ENCODE measurements at regions not wholly inside any gene's neighbourhood (a gene's known extent, or its start where the extent isn't known, plus 50 kb on each side); places are given as distances from the start of the nearest gene placed in this dataset.
"Not testable (repeated sequence)": the region's sequence is repeated elsewhere in the genome, so short reads cannot be mapped to it uniquely, and the experiment has no call there.

GRCh38 chr1:74869702-74870101, 136.8 kb downstream of the TYW3 start:
- H3K9me3 Mint-ChIP-seq = peaks cover 5 to 65% (median 17%) of the 10 kb centered on the region in 11 donors
- H3K4me3 ChIP-seq (ENCODE audit: low read length) = no peak overlapping the region
- H3K27ac Mint-ChIP-seq = no peak overlapping the region

DNA sequence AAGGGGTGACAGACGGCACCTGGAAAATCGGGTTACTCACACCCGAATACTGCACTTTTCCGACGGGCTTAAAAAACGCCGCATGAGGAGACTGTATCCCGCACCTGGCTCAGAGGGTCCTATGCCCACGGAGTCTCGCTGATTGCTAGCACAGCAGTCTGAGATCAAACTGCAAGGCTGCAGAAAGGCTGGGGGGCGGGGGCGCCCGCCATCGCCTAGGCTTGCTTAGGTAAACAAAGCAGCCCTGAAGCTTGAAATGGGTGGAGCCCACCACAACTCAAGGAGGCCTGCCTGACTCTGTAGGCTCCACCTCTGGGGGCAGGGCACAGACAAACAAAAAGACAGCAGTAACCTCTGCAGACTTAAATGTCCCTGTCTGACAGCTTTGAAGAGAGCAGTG, 144.4 kb downstream of the TYW3 start:
- H3K4me1 ChIP-seq (ENCODE audit: control insufficient read depth in 2 of 2, insufficient read depth in 2 of 2, low read length in 2 of 2); H3K27ac Mint-ChIP-seq; H3K36me3 ChIP-seq (ENCODE audit: control insufficient read depth in 2 of 3, insufficient read depth in 3 of 3, low read length in 3 of 3); H3K36me3 Mint-ChIP-seq; H3K9me3 ChIP-seq (ENCODE audit: control insufficient read depth in 2 of 3, low read length in 3 of 3); H3K27ac ChIP-seq (ENCODE audit: low read depth, low read length); H3K27me3 ChIP-seq (ENCODE audit: control insufficient read depth in 2 of 2, insufficient read depth in 2 of 2, low read length in 2 of 2); POLR2A ChIA-PET; DNase-seq; ATAC-seq; H3K4me3 Mint-ChIP-seq; H3K27me3 Mint-ChIP-seq; H3K4me1 Mint-ChIP-seq; CTCF ChIA-PET; H3K4me3 ChIP-seq (ENCODE audit: low read length); intact Hi-C loops (cut with micrococcal nuclease): not testable (repeated sequence)
- H3K9me3 Mint-ChIP-seq = peaks cover 0 to 22% (median 7%) of the 10 kb centered on the region in 11 donors

More at GRCh38 chr1:74869702-74870101, 136.8 kb downstream of the TYW3 start:
- intact Hi-C loops (cut with micrococcal nuclease) = no loop called here
- H3K4me1 Mint-ChIP-seq = no peaks in the 10 kb centered on the region
- Histone ChIP-seq H3K27me3 (ENCODE audit: control insufficient read depth in 2 of 2, insufficient read depth in 2 of 2, low read length in 2 of 2) (no peaks in the 10 kb centered on the region), H3K9me3 (ENCODE audit: control insufficient read depth in 2 of 3, low read length in 3 of 3) (peaks cover 0 to 11% (median 0%) of the 10 kb centered on the region in 3 experiments), H3K36me3 (ENCODE audit: control insufficient read depth in 2 of 3, insufficient read depth in 3 of 3, low read length in 3 of 3) (no peaks in the 10 kb centered on the region), H3K4me1 (ENCODE audit: control insufficient read depth in 2 of 2, insufficient read depth in 2 of 2, low read length in 2 of 2) (no peaks in the 10 kb centered on the region), H3K27ac (ENCODE audit: low read depth, low read length) (no peak overlapping the region)
- DNase-seq (no peak), ATAC-seq (no peak)
- H3K36me3 Mint-ChIP-seq = peaks cover 0 to 6% (median 0%) of the 10 kb centered on the region in 5 donors
- CTCF ChIA-PET = no interaction called here
- POLR2A ChIA-PET = no interaction called here
- H3K27me3 Mint-ChIP-seq = peaks cover 0 to 5% (median 0%) of the 10 kb centered on the region in 5 donors
- no peak overlapping the region for H3K4me3 Mint-ChIP-seq

- no peaks in the 10 kb centered on the region for H3K4me1 Mint-ChIP-seq
- DNase-seq = no peak
- CTCF ChIA-PET = no interaction called here
Measured at GRCh38 chr1:74895411-74895810, 162.5 kb downstream of the TYW3 start.

GRCh38 chr1:74908131-74908530, 175.2 kb downstream of the TYW3 start:
- peaks cover 0 to 7% (median 5%) of the 10 kb centered on the region in 11 donors for H3K9me3 Mint-ChIP-seq

More at GRCh38 chr1:74895411-74895810, 162.5 kb downstream of the TYW3 start:
- no peak overlapping the region for H3K4me3 Mint-ChIP-seq
- peaks cover 0 to 11% (median 0%) of the 10 kb centered on the region in 5 donors for H3K36me3 Mint-ChIP-seq
- Histone ChIP-seq H3K36me3 (ENCODE audit: control insufficient read depth in 2 of 3, insufficient read depth in 3 of 3, low read length in 3 of 3) (no peaks in the 10 kb centered on the region), H3K27ac (ENCODE audit: low read depth, low read length) (no peak overlapping the region), H3K4me1 (ENCODE audit: control insufficient read depth in 2 of 2, insufficient read depth in 2 of 2, low read length in 2 of 2) (no peaks in the 10 kb centered on the region), H3K27me3 (ENCODE audit: control insufficient read depth in 2 of 2, insufficient read depth in 2 of 2, low read length in 2 of 2) (no peaks in the 10 kb centered on the region), H3K9me3 (ENCODE audit: control insufficient read depth in 2 of 3, low read length in 3 of 3) (no peaks in the 10 kb centered on the region), H3K4me3 (ENCODE audit: low read length) (no peak overlapping the region)
- no peak for ATAC-seq
- no peak overlapping the region for H3K27ac Mint-ChIP-seq
- peaks cover 0 to 1% (median 0%) of the 10 kb centered on the region in 5 donors for H3K27me3 Mint-ChIP-seq
- intact Hi-C loops (cut with micrococcal nuclease) = no loop called here
- POLR2A ChIA-PET = no interaction called here
- H3K9me3 Mint-ChIP-seq = peaks cover 0 to 17% (median 7%) of the 10 kb centered on the region in 11 donors

GRCh38 chr1:74908797-74909196, 175.8 kb downstream of the TYW3 start:
- Mint-ChIP-seq H3K27ac (no peak overlapping the region), H3K36me3 (peaks cover 0 to 4% (median 0%) of the 10 kb centered on the region in 5 donors), H3K4me1 (no peaks in the 10 kb centered on the region), H3K4me3 (no peak overlapping the region), H3K9me3 (peaks cover 0 to 7% (median 5%) of the 10 kb centered on the region in 11 donors), H3K27me3 (no peaks in the 10 kb centered on the region)
- no peak overlapping the region for H3K27ac ChIP-seq (ENCODE audit: low read depth, low read length)
- ChIA-PET POLR2A (no interaction called here), CTCF (no interaction called here)
- no peaks in the 10 kb centered on the region for H3K4me1 ChIP-seq (ENCODE audit: control insufficient read depth in 2 of 2, insufficient read depth in 2 of 2, low read length in 2 of 2)
- H3K9me3 ChIP-seq (ENCODE audit: control insufficient read depth in 2 of 3, low read length in 3 of 3) = no peaks in the 10 kb centered on the region
- H3K36me3 ChIP-seq (ENCODE audit: control insufficient read depth in 2 of 3, insufficient read depth in 3 of 3, low read length in 3 of 3) = no peaks in the 10 kb centered on the region
- no peaks in the 10 kb centered on the region for H3K27me3 ChIP-seq (ENCODE audit: control insufficient read depth in 2 of 2, insufficient read depth in 2 of 2, low read length in 2 of 2)
- ATAC-seq (no peak), DNase-seq (no peak)
- H3K4me3 ChIP-seq (ENCODE audit: low read length) = no peak overlapping the region
- intact Hi-C loops (cut with micrococcal nuclease) = no loop called here

More at GRCh38 chr1:74908131-74908530, 175.2 kb downstream of the TYW3 start:
- H3K36me3 Mint-ChIP-seq = peaks cover 0 to 4% (median 0%) of the 10 kb centered on the region in 5 donors
- no peaks in the 10 kb centered on the region for H3K9me3 ChIP-seq (ENCODE audit: control insufficient read depth in 2 of 3, low read length in 3 of 3)
- no peak overlapping the region for H3K4me3 ChIP-seq (ENCODE audit: low read length)
- no peaks in the 10 kb centered on the region for H3K27me3 Mint-ChIP-seq
- no peak overlapping the region for H3K27ac Mint-ChIP-seq
- no peaks in the 10 kb centered on the region for H3K4me1 Mint-ChIP-seq
- H3K4me3 Mint-ChIP-seq = no peak overlapping the region
- H3K27ac ChIP-seq (ENCODE audit: low read depth, low read length) = no peak overlapping the region
- ATAC-seq (no peak), DNase-seq (no peak)
- no peaks in the 10 kb centered on the region for H3K4me1 ChIP-seq (ENCODE audit: control insufficient read depth in 2 of 2, insufficient read depth in 2 of 2, low read length in 2 of 2)
- H3K36me3 ChIP-seq (ENCODE audit: control insufficient read depth in 2 of 3, insufficient read depth in 3 of 3, low read length in 3 of 3) = no peaks in the 10 kb centered on the region
- H3K27me3 ChIP-seq (ENCODE audit: control insufficient read depth in 2 of 2, insufficient read depth in 2 of 2, low read length in 2 of 2) = no peaks in the 10 kb centered on the region
- ChIA-PET CTCF (no interaction called here), POLR2A (no interaction called here)
- intact Hi-C loops (cut with micrococcal nuclease) = no loop called here

GRCh38 chr1:74913978-74914377, 181.0 kb downstream of the TYW3 start:
- Mint-ChIP-seq H3K4me3 (no peak overlapping the region), H3K27ac (no peak overlapping the region), H3K27me3 (no peaks in the 10 kb centered on the region), H3K4me1 (no peaks in the 10 kb centered on the region), H3K9me3 (peaks cover 8 to 34% (median 27%) of the 10 kb centered on the region in 11 donors), H3K36me3 (peaks cover 0 to 4% (median 0%) of the 10 kb centered on the region in 5 donors)
- ATAC-seq = no peak
- Histone ChIP-seq H3K36me3 (ENCODE audit: control insufficient read depth in 2 of 3, insufficient read depth in 3 of 3, low read length in 3 of 3) (no peaks in the 10 kb centered on the region), H3K4me3 (ENCODE audit: low read length) (no peak overlapping the region), H3K27me3 (ENCODE audit: control insufficient read depth in 2 of 2, insufficient read depth in 2 of 2, low read length in 2 of 2) (no peaks in the 10 kb centered on the region), H3K9me3 (ENCODE audit: control insufficient read depth in 2 of 3, low read length in 3 of 3) (no peaks in the 10 kb centered on the region), H3K27ac (ENCODE audit: low read depth, low read length) (no peak overlapping the region), H3K4me1 (ENCODE audit: control insufficient read depth in 2 of 2, insufficient read depth in 2 of 2, low read length in 2 of 2) (no peaks in the 10 kb centered on the region)
- intact Hi-C loops (cut with micrococcal nuclease) = no loop called here
- DNase-seq = no peak
- ChIA-PET CTCF (no interaction called here), POLR2A (no interaction called here)

GRCh38 chr1:74933500-74933899, 200.5 kb downstream of the TYW3 start:
- Histone ChIP-seq H3K4me3 (ENCODE audit: low read length) (no peak overlapping the region), H3K36me3 (ENCODE audit: control insufficient read depth in 2 of 3, insufficient read depth in 3 of 3, low read length in 3 of 3) (no peaks in the 10 kb centered on the region), H3K9me3 (ENCODE audit: control insufficient read depth in 2 of 3, low read length in 3 of 3) (peaks cover 0 to 3% (median 0%) of the 10 kb centered on the region in 3 experiments), H3K27ac (ENCODE audit: low read depth, low read length) (no peak overlapping the region), H3K4me1 (ENCODE audit: control insufficient read depth in 2 of 2, insufficient read depth in 2 of 2, low read length in 2 of 2) (no peaks in the 10 kb centered on the region), H3K27me3 (ENCODE audit: control insufficient read depth in 2 of 2, insufficient read depth in 2 of 2, low read length in 2 of 2) (no peaks in the 10 kb centered on the region)
- DNase-seq = no peak
- intact Hi-C loops (cut with micrococcal nuclease) = no loop called here
- Mint-ChIP-seq H3K27ac (no peak overlapping the region), H3K4me1 (no peaks in the 10 kb centered on the region), H3K4me3 (no peak overlapping the region), H3K36me3 (no peaks in the 10 kb centered on the region), H3K27me3 (no peaks in the 10 kb centered on the region), H3K9me3 (peaks cover 0 to 18% (median 6%) of the 10 kb centered on the region in 11 donors)
- ChIA-PET POLR2A (no interaction called here), CTCF (no interaction called here)
- no peak for ATAC-seq

Data from naive thymus-derived CD4-positive, alpha-beta T cell (primary cell).